Middle frontal gyrus (tissue), 1 donor: ENCODE measurements at regions not wholly inside any gene's neighbourhood (a gene's known extent, or its start where the extent isn't known, plus 50 kb on each side); places are given as distances from the start of the nearest gene placed in this dataset.

Experiments
- DNase-seq: peaks from one replicate; pipeline ENCODE4 v3.0.0-alpha.2; 2015; ENCODE audit warnings: low spot score; ENCODE audit errors: extremely low spot score

- no peak for DNase-seq
These were observed 52.3 kb upstream of the ZNF516 start for GRCh38 chr18:76547296-76547695.

- DNase-seq = no peak
These were observed 51.4 kb upstream of the ZNF516 start for GRCh38 chr18:76546436-76546835.

GRCh38 chr18:76546088-76546435 lies 51.0 kb upstream of the ZNF516 start:
- no peak for DNase-seq

- no peak for DNase-seq
These were observed 50.5 kb upstream of the ZNF516 start for GRCh38 chr18:76545433-76546087.

- DNase-seq = no peak
These were observed 49.7 kb upstream of the ZNF516 start for GRCh38 chr18:76544511-76545345.
